NCI-H345 treated with DMSO at 0.1 percent for 48 hours (cell line): ENCODE measurements at regions not wholly inside any gene's neighbourhood (a gene's known extent, or its start where the extent isn't known, plus 50 kb on each side); places are given as distances from the start of the nearest gene placed in this dataset.

Experiments
- DNase-seq: peaks from one replicate; lab custom pipeline; 2025; ENCODE audit not compliant: unreplicated experiment; lab: John Stamatoyannopoulos, UW

GRCh38 chr9:96089452-96090085 lies 212.4 kb downstream of the HSD17B3 start:
- no peak for DNase-seq

- DNase-seq: no peak
Measured at GRCh38 chr9:96088510-96088909, 213.0 kb downstream of the ERCC6L2 start.

GRCh38 chr9:96087669-96088299 lies 212.3 kb downstream of the ERCC6L2 start:
- DNase-seq: peak; percentile 44

GRCh38 chr9:96086936-96087571 lies 211.6 kb downstream of the ERCC6L2 start:
- no peak for DNase-seq

GRCh38 chr9:96085491-96086143 lies 210.1 kb downstream of the ERCC6L2 start:
- DNase-seq: no peak

- DNase-seq: no peak
Measured at GRCh38 chr9:96084331-96084734, 208.8 kb downstream of the ERCC6L2 start.

- DNase-seq: no peak
Measured at GRCh38 chr9:96082516-96083232, 207.2 kb downstream of the ERCC6L2 start.

- DNase-seq: no peak
Measured at GRCh38 chr9:96080364-96080763, 204.9 kb downstream of the ERCC6L2 start.

GRCh38 chr9:96079779-96080178 lies 204.3 kb downstream of the ERCC6L2 start:
- DNase-seq: no peak

- DNase-seq: no peak
Measured at GRCh38 chr9:96078897-96079490, 203.5 kb downstream of the ERCC6L2 start.

- no peak for DNase-seq
Measured at GRCh38 chr9:96075757-96076156, 200.3 kb downstream of the ERCC6L2 start.

- DNase-seq: no peak
Measured at GRCh38 chr9:96075111-96075510, 199.6 kb downstream of the ERCC6L2 start.

GRCh38 chr9:96073531-96074480 lies 198.3 kb downstream of the ERCC6L2 start:
- DNase-seq: no peak

GRCh38 chr9:96072930-96073329 lies 197.4 kb downstream of the ERCC6L2 start:
- DNase-seq: no peak

GRCh38 chr9:96071815-96072124 lies 196.3 kb downstream of the ERCC6L2 start:
- DNase-seq: no peak

GRCh38 chr9:96071076-96071814 lies 195.8 kb downstream of the ERCC6L2 start:
- no peak for DNase-seq

- DNase-seq: no peak
Measured at GRCh38 chr9:96069629-96070220, 194.2 kb downstream of the ERCC6L2 start.

- DNase-seq: no peak
Measured at GRCh38 chr9:96068511-96068910, 193.0 kb downstream of the ERCC6L2 start.

GRCh38 chr9:96067600-96067999 lies 192.1 kb downstream of the ERCC6L2 start:
- DNase-seq: no peak
